Fibroblast of lung (primary cell): ENCODE measurements at regions not wholly inside any gene's neighbourhood (a gene's known extent, or its start where the extent isn't known, plus 50 kb on each side); places are given as distances from the start of the nearest gene placed in this dataset.
A peak's percentile ranks its signal among the peaks of the same experiment; 100 is the strongest.

Source experiments
- DNase-seq, 2 donors: peaks; one replicate each; pipeline versions ENCODE4 v3.0.0 to v3.0.0-alpha.2; 2010; ENCODE audit warnings: low read depth in 2 of 2
- H2AFZ ChIP-seq: 2 replicates; pipeline ENCODE4 v1.5.1; 2012; ENCODE audit warnings: low read length, control low read depth, inconsistent platforms
- H3K27ac ChIP-seq: 2 replicates; pipeline ENCODE4 v1.5.1; 2011; ENCODE audit warnings: low read length, control low read depth; ENCODE audit not compliant: insufficient read depth
- H3K27me3 ChIP-seq: 2 replicates; pipeline ENCODE4 v1.5.1; 2011; ENCODE audit warnings: mild to moderate bottlenecking, low read length; ENCODE audit not compliant: control insufficient read depth, insufficient read depth
- H3K36me3 ChIP-seq: 2 replicates; pipeline ENCODE4 v1.5.1; 2011; ENCODE audit warnings: low read length; ENCODE audit not compliant: control insufficient read depth, insufficient read depth
- H3K4me1 ChIP-seq: 2 replicates; pipeline ENCODE4 v1.5.1; 2011; ENCODE audit warnings: low read length; ENCODE audit not compliant: control insufficient read depth, insufficient read depth; ENCODE audit errors: extremely low read depth
- H3K4me2 ChIP-seq: 2 replicates; pipeline ENCODE4 v1.5.1; 2011; ENCODE audit warnings: low read length, control low read depth; ENCODE audit not compliant: insufficient read depth; ENCODE audit errors: extremely low read depth
- H3K4me3 ChIP-seq, 4 experiments: fragments of 200-600 bp in 1 of 4; sonication (generic) in 1 of 4; replicated peaks in 1 of 4; 2 replicates each; pipeline ENCODE4 v1.5.1; 2011 to 2016; ENCODE audit warnings: low read length in 4 of 4, low read depth in 3 of 4, mild to moderate bottlenecking in 3 of 4, control low read depth in 2 of 4, inconsistent platforms in 1 of 4, mixed read lengths in 1 of 4; ENCODE audit not compliant: insufficient read depth in 1 of 4; ENCODE audit errors: control extremely low read depth in 1 of 4
- H3K79me2 ChIP-seq: 2 replicates; pipeline ENCODE4 v1.5.1; 2012; ENCODE audit warnings: mild to moderate bottlenecking, low read length, inconsistent platforms; ENCODE audit not compliant: control insufficient read depth, insufficient read depth
- H3K9ac ChIP-seq: 2 replicates; pipeline ENCODE4 v1.5.1; 2011; ENCODE audit warnings: mild to moderate bottlenecking, low read length, control low read depth; ENCODE audit not compliant: insufficient read depth
- H3K9me3 ChIP-seq: 2 replicates; pipeline ENCODE4 v1.5.1; 2012; ENCODE audit warnings: low read depth, low read length; ENCODE audit not compliant: control insufficient read depth, insufficient read depth
- H4K20me1 ChIP-seq: 2 replicates; pipeline ENCODE4 v1.5.1; 2011; ENCODE audit warnings: low read length; ENCODE audit not compliant: control insufficient read depth, insufficient read depth; ENCODE audit errors: extremely low read depth
- CTCF ChIP-seq, 2 donors: IDR thresholded peaks in 1 of 2; conservative IDR thresholded peaks in 1 of 2; 1 replicate in 1 of 2; 2 replicates in 1 of 2; pipeline ENCODE4 v1.5.1; 2011 to 2012; ENCODE audit warnings: low read length in 2 of 2, control low read depth in 1 of 2, inconsistent platforms in 1 of 2, low read depth in 1 of 2, mild to moderate bottlenecking in 1 of 2
- EZH2 ChIP-seq: IDR thresholded peaks from 2 replicates; pipeline ENCODE4 v1.5.1; 2012; ENCODE audit warnings: low read length, control low read depth, mild to moderate bottlenecking; ENCODE audit errors: missing control alignments

GRCh38 chr11:35057926-35058668 is 80.9 kb upstream of the CD44 start:
- no peak overlapping the region for H3K4me2 ChIP-seq
- TF ChIP-seq CTCF (conservative IDR thresholded peaks at IDR 0.05 in 1 of 2, IDR thresholded peaks at IDR 0.05 in 1 of 2; ENCODE audit: low read depth in 1 of 2, low read length in 2 of 2) (no peak), EZH2 (no peak)

GRCh38 chr11:35058669-35059434 is 80.1 kb upstream of the CD44 start:
- TF ChIP-seq CTCF (conservative IDR thresholded peaks at IDR 0.05 in 1 of 2, IDR thresholded peaks at IDR 0.05 in 1 of 2; ENCODE audit: low read depth in 1 of 2, low read length in 2 of 2) (no peak), EZH2 (no peak)

More at GRCh38 chr11:35057926-35058668, 80.9 kb upstream of the CD44 start:
- H3K9me3 ChIP-seq: no peaks in the 10 kb centered on the region
- no peak overlapping the region for H2AFZ ChIP-seq
- H3K4me1 ChIP-seq: peaks cover 2% of the 10 kb centered on the region
- no peaks in the 10 kb centered on the region for H4K20me1 ChIP-seq
- no peaks in the 10 kb centered on the region for H3K79me2 ChIP-seq
- no peak overlapping the region for H3K9ac ChIP-seq
- DNase-seq: peak in 1 of 2 donors; percentile 66
- H3K4me3 ChIP-seq: no peak overlapping the region
- H3K27ac ChIP-seq: no peak overlapping the region
- no peaks in the 10 kb centered on the region for H3K36me3 ChIP-seq
- no peaks in the 10 kb centered on the region for H3K27me3 ChIP-seq

More at GRCh38 chr11:35058669-35059434, 80.1 kb upstream of the CD44 start:
- Histone ChIP-seq H3K9ac (no peak overlapping the region), H3K4me3 (no peak overlapping the region), H3K36me3 (no peaks in the 10 kb centered on the region), H3K27me3 (no peaks in the 10 kb centered on the region), H3K4me1 (peaks cover 6% of the 10 kb centered on the region), H3K79me2 (no peaks in the 10 kb centered on the region), H4K20me1 (no peaks in the 10 kb centered on the region), H3K4me2 (no peak overlapping the region), H3K9me3 (no peaks in the 10 kb centered on the region), H2AFZ (no peak overlapping the region), H3K27ac (no peak overlapping the region)
- peak in 1 of 2 donors; percentile 24 for DNase-seq
